ENCODE measurements at regions not wholly inside any gene's neighbourhood (a gene's known extent, or its start where the extent isn't known, plus 50 kb on each side); places are given as distances from the start of the nearest gene placed in this dataset.

DNA sequence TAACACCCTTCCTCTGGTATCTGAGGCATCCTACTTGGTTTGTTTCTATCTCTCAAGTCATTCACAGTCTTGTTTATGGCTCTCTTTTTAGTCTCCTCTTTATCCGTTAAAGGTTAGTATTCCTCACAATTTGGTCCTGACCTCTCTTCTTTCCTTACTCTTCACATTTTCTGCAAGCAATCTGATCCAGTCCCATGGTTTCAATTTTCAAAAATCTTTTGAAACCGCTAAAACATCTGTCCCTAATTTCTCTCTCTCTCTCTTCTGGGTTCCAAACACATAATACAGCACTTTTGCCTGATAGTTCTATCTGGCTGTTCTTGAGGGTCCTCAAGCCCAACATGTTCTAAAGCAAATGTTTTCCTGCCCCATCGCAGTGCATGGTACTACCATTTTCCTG lies 149.0 kb downstream of the SERPINI1 start:
- no peak for DNase-seq (ENCODE audit: low read depth)
- H3K4me3 ChIP-seq (ENCODE audit: low read depth, low read length), result no peak overlapping the region
- TF ChIP-seq, protein P1, sequence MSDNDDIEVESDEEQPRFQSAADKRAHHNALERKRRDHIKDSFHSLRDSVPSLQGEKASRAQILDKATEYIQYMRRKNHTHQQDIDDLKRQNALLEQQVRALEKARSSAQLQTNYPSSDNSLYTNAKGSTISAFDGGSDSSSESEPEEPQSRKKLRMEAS (IDR thresholded peaks at IDR 0.05; ENCODE audit: low read depth, low read length), result no peak
- TF ChIP-seq, protein P2, sequence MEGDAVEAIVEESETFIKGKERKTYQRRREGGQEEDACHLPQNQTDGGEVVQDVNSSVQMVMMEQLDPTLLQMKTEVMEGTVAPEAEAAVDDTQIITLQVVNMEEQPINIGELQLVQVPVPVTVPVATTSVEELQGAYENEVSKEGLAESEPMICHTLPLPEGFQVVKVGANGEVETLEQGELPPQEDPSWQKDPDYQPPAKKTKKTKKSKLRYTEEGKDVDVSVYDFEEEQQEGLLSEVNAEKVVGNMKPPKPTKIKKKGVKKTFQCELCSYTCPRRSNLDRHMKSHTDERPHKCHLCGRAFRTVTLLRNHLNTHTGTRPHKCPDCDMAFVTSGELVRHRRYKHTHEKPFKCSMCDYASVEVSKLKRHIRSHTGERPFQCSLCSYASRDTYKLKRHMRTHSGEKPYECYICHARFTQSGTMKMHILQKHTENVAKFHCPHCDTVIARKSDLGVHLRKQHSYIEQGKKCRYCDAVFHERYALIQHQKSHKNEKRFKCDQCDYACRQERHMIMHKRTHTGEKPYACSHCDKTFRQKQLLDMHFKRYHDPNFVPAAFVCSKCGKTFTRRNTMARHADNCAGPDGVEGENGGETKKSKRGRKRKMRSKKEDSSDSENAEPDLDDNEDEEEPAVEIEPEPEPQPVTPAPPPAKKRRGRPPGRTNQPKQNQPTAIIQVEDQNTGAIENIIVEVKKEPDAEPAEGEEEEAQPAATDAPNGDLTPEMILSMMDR (IDR thresholded peaks at IDR 0.05; ENCODE audit: low read depth, low read length), result no peak
- no peak for TF ChIP-seq POLR2A (IDR thresholded peaks at IDR 0.05; ENCODE audit: extremely low read depth, insufficient read length)
- TF ChIP-seq MYC (IDR thresholded peaks at IDR 0.05; ENCODE audit: low read depth, low read length), result no peak

DNA sequence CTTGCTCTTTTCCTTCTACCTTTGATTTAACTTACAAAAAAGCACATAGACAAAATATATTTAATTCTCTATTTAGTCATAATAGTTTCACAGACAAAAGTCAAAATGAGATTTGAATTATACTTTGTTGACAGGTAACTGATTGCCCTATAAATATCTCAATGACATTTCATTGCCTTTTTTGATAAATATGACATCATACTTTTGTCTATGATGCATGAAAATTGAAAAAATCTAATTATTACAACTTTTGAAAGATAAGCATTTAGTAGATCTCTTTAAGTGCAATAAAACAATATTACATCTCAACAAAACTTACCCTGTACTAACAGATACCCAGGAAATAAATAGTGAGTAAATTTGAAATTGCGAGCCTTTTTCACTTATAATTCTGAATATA lies 147.9 kb downstream of the SERPINI1 start:
- no peak for DNase-seq (ENCODE audit: low read depth)
- no peak overlapping the region for H3K4me3 ChIP-seq (ENCODE audit: low read depth, low read length)
- TF ChIP-seq POLR2A (IDR thresholded peaks at IDR 0.05; ENCODE audit: extremely low read depth, insufficient read length) (no peak), MYC (IDR thresholded peaks at IDR 0.05; ENCODE audit: low read depth, low read length) (no peak)
- TF ChIP-seq, protein P1 (IDR thresholded peaks at IDR 0.05; ENCODE audit: low read depth, low read length), result no peak
- TF ChIP-seq, protein P2 (IDR thresholded peaks at IDR 0.05; ENCODE audit: low read depth, low read length), result no peak

DNA sequence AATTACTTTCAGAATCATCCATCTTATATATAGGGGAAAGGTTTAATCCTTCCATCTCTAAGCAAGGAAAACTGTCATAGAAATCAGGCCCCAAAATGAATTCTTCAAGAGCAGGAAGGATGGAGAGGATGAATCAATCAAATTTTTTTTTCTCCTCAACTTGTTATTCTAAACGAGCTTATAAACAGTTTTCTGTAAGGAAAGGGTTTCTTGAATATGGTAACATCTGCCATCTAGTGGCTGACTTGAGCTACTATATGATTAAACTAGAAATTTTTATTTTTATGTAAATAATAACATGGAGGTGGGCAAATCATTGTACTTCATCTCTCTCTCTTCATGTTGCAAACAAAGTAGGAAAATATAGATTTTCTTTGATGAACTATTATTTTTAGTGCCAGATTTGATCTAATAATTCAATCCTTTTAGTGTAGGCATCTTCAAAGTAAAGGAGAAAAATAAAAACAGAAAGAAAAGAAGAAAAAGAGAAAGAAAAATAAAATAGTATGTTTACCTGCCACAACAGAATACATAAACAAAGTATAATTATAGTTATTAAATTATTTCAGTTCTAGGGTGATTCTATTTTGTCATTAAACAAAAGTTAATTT lies 146.6 kb downstream of the SERPINI1 start:
- TF ChIP-seq POLR2A (IDR thresholded peaks at IDR 0.05; ENCODE audit: extremely low read depth, insufficient read length) (no peak), MYC (IDR thresholded peaks at IDR 0.05; ENCODE audit: low read depth, low read length) (no peak)
- TF ChIP-seq, protein P1 (IDR thresholded peaks at IDR 0.05; ENCODE audit: low read depth, low read length), result no peak
- TF ChIP-seq, protein P2 (IDR thresholded peaks at IDR 0.05; ENCODE audit: low read depth, low read length), result peak; percentile 35
- peak; percentile 59 for DNase-seq (ENCODE audit: low read depth)
- H3K4me3 ChIP-seq (ENCODE audit: low read depth, low read length), result no peak overlapping the region

DNA sequence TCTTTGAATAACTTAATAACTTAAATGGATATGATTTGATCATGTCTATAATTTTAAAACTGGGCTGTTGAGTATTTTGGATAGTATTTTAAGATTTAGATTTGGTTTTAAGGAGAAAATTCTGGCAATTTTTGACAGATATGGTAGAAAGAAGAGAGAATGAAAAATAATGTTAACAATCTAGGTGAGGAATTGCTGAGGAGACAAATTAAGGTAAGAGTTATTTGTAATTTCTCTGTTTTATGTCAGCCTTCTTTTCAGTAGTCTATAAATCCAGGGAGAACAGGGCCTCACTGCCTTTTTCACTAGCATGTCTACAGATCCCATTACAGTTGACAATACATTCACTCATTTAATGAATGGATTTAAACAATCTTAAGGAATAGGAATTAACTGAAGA lies 144.7 kb downstream of the SERPINI1 start:
- H3K4me3 ChIP-seq (ENCODE audit: low read depth, low read length), result no peak overlapping the region
- DNase-seq (ENCODE audit: low read depth), result no peak
- TF ChIP-seq MYC (IDR thresholded peaks at IDR 0.05; ENCODE audit: low read depth, low read length), result no peak
- no peak for TF ChIP-seq POLR2A (IDR thresholded peaks at IDR 0.05; ENCODE audit: extremely low read depth, insufficient read length)
- TF ChIP-seq, protein P1 (IDR thresholded peaks at IDR 0.05; ENCODE audit: low read depth, low read length), result no peak
- TF ChIP-seq, protein P2 (IDR thresholded peaks at IDR 0.05; ENCODE audit: low read depth, low read length), result no peak

DNA sequence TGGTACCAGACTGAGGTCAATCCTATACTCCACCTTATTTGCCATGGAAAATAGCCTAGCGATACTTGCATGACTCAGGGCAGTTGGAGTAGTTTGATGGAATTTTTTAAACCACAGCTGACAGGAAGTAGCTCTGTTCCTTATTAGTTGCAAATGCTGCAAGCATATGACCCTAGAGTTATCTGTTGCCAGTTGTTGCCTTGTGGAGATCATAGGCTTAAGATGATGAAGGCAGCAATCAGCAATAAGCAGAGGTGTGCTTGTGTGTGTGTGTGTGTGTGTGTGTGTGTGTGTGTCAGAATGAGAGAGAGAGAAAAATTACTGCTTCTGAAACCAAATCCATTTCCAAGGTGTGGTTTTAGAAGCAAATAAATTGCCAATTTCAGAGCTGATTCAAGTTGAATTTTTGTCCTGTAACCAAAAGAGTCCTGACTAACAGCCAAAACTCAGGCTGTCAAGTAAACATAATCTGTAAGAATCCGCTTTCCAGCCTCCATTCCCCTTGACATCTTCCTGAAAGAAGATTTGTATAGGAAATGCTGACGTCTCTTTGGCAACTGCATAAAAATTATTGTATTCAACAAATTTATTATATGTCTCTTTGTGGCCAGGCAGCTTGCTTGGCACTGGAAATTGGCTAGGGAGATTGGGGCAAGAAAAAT lies 141.2 kb downstream of the SERPINI1 start:
- TF ChIP-seq, protein P1 (IDR thresholded peaks at IDR 0.05; ENCODE audit: low read depth, low read length), result no peak
- TF ChIP-seq, protein P2 (IDR thresholded peaks at IDR 0.05; ENCODE audit: low read depth, low read length), result no peak
- TF ChIP-seq POLR2A (IDR thresholded peaks at IDR 0.05; ENCODE audit: extremely low read depth, insufficient read length) (no peak), MYC (IDR thresholded peaks at IDR 0.05; ENCODE audit: low read depth, low read length) (no peak)
- no peak for DNase-seq (ENCODE audit: low read depth)
- no peak overlapping the region for H3K4me3 ChIP-seq (ENCODE audit: low read depth, low read length)

All from NB4 (cell line).